ENCODE measurements at regions not wholly inside any gene's neighbourhood (a gene's known extent, or its start where the extent isn't known, plus 50 kb on each side); places are given as distances from the start of the nearest gene placed in this dataset.

GRCh38 chr6:85050149-85050548 lies 285.8 kb upstream of the TBX18 start:
- TF ChIP-seq CTCF (IDR thresholded peaks at IDR 0.05) (no peak), POLR2A (IDR thresholded peaks at IDR 0.05) (no peak)

Measured in ovary (tissue), 3 donors.